GM10266 (cell line): ENCODE measurements at regions not wholly inside any gene's neighbourhood (a gene's known extent, or its start where the extent isn't known, plus 50 kb on each side); places are given as distances from the start of the nearest gene placed in this dataset.

Source experiments
- DNase-seq: peaks from one replicate; pipeline ENCODE4 v3.0.0; 2012; ENCODE audit errors: extremely low spot score
- CTCF ChIP-seq: IDR thresholded peaks from 2 replicates; pipeline ENCODE4 v1.5.1; 2012; ENCODE audit warnings: mild to moderate bottlenecking, low read depth; ENCODE audit not compliant: control insufficient read depth, insufficient read depth; ENCODE audit errors: missing control alignments

- TF ChIP-seq CTCF = no peak
- no peak for DNase-seq
Observed at GRCh38 chr2:844715-845114, 105.9 kb upstream of the SNTG2 start.

DNA sequence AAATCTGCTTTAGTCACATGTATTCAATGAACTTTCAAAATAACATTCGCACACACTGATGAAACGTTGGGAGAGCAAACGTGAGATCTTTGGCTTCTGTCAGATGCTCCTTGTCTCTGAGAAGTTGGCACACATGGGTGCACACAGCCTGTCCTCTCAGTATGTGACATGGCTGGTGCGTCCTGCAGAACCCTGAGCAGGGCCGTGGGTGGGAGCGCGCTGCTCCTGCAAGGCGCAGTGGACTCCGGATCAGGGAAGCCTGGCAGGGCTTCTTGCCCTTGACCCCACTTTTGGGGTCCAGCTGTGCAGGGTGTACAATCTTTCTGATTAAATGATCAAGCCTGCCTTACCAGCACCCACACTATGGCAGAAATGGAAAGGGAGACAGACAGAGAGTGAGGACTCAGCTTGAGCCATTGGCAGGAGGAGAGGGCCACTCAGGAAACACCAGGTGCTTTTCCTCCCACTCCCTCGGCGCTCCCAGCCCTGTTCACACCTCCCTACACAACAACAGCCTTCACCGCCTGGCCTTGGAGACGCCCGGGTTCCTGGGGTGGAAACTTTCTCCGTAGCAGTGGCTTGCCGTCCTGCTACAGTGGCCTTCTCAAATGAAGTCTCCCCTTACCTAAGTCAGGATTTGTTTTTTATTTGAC, 108.4 kb upstream of the SNTG2 start:
- DNase-seq = no peak
- no peak for TF ChIP-seq CTCF

GRCh38 chr2:841036-841435, 109.6 kb upstream of the SNTG2 start:
- no peak for DNase-seq
- no peak for TF ChIP-seq CTCF

GRCh38 chr2:834233-834632, 116.4 kb upstream of the SNTG2 start:
- DNase-seq = no peak
- TF ChIP-seq CTCF = no peak

DNA sequence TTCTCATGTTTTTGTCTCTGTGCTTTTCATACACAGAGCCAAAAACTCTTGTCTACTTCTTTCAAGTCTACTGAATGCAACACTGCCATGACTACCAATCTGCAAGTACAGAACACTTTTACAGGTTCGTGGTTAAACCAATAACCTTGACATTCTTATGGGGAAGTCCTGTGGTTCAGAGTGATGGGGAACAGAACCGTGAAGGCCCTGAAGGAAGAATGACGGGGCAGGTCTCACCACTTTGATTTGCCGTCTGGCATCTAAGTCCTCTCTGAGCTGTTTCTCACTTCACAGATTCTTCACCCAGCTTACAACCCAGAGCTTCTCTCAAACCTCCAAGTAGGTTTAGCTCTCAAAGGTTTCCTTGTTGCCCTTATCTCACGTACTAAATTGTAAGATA, 117.5 kb upstream of the SNTG2 start:
- no peak for TF ChIP-seq CTCF
- no peak for DNase-seq

GRCh38 chr2:832635-833034, 118.0 kb upstream of the SNTG2 start:
- DNase-seq = no peak
- TF ChIP-seq CTCF = no peak

- no peak for TF ChIP-seq CTCF
- no peak for DNase-seq
Observed at GRCh38 chr2:831622-832021, 119.0 kb upstream of the SNTG2 start.

DNA sequence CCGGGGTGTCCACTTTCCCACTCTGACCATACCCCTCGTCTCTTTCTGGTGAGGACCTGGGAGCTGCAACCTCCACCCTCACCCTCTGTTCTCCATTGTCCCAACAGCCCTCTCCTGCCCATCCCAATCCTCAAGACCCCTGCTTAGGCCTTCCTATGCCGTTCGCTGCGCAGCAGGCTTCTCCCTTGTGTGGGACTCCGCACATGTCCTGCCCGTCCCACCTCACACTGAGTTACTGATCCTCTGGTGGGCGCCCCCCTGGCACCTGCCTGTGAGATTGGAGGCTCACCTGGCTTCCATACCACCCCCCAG, 119.5 kb upstream of the SNTG2 start:
- TF ChIP-seq CTCF = no peak
- no peak for DNase-seq
